Naive thymus-derived CD8-positive, alpha-beta T cell (primary cell): ENCODE measurements at regions not wholly inside any gene's neighbourhood (a gene's known extent, or its start where the extent isn't known, plus 50 kb on each side); places are given as distances from the start of the nearest gene placed in this dataset.

Source experiments
- ATAC-seq, 2 donors: fragments of 150-1000 bp; cut with Tn5 transposase in 1 of 2; sonication (Bioruptor Pico), chemical (Tn5 transposase) in 1 of 2; 1 replicate in 1 of 2; 2 replicates in 1 of 2; pipeline ENCODE4 v1.10.0; 2021; ENCODE audit warnings: mild to moderate bottlenecking in 2 of 2, moderate library complexity in 2 of 2
- POLR2A ChIA-PET: fragments of 350-600 bp; sonication (Branson Sonifier 250); formaldehyde crosslinking; loops from one replicate; lab custom pipeline; 2021; ENCODE audit warnings: antibody characterized with exemption; lab: Charles Lee
- DNase-seq, 10 donors: peaks; one replicate each; pipeline versions ENCODE4 v3.0.0 to v3.0.0-alpha.2; 2020 to 2022
- H3K27ac Mint-ChIP-seq, 10 donors: one replicate each; pipeline ENCODE4 v1.8.0; 2020 to 2022; ENCODE audit warnings: mild to moderate bottlenecking in 10 of 10, mixed read lengths in 10 of 10, moderate library complexity in 4 of 10, inconsistent platforms in 1 of 10
- H3K27me3 Mint-ChIP-seq, 5 donors: one replicate each; pipeline ENCODE4 v1.8.0; 2021 to 2022; ENCODE audit warnings: mixed read lengths in 5 of 5
- H3K36me3 Mint-ChIP-seq, 3 donors: one replicate each; pipeline ENCODE4 v1.8.0; 2020 to 2022; ENCODE audit warnings: mixed read lengths in 3 of 3, mild to moderate bottlenecking in 2 of 3, inconsistent platforms in 1 of 3
- H3K4me1 Mint-ChIP-seq, 4 donors: one replicate each; pipeline ENCODE4 v1.8.0; 2021 to 2022; ENCODE audit warnings: mixed read lengths in 4 of 4
- H3K4me3 Mint-ChIP-seq, 10 donors: one replicate each; pipeline ENCODE4 v1.8.0; 2020 to 2022; ENCODE audit warnings: mild to moderate bottlenecking in 10 of 10, mixed read lengths in 10 of 10, moderate library complexity in 6 of 10, inconsistent platforms in 1 of 10
- H3K9me3 Mint-ChIP-seq, 9 donors: one replicate each; pipeline ENCODE4 v1.8.0; 2020 to 2022; ENCODE audit warnings: mixed read lengths in 9 of 9, mild to moderate bottlenecking in 3 of 9, inconsistent platforms in 1 of 9, moderate library complexity in 1 of 9

DNA sequence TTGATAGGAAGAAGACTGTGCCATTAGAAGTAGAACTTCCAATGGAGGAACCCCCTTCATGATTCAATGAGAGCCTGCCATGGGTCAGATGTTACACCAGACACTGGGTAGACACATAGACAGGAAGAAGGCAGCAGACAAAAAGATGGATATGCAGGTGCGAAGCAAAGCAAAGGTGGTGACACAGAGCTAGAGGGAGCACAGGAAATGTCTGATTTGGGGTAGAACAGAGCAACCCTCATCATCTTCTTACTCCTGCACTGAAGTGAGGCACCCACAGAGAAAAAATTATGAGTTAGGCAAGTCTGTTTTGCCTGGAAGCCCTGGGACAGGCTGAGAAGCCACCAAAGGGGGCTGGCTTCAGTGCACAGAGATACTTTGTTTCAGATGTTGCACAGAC is 240.2 kb downstream of the ANAPC1 start:
- no peaks in the 10 kb centered on the region for H3K4me1 Mint-ChIP-seq
- H3K36me3 Mint-ChIP-seq = peaks cover 0 to 28% (median 4%) of the 10 kb centered on the region in 3 donors
- H3K27me3 Mint-ChIP-seq = peaks cover 2 to 23% (median 5%) of the 10 kb centered on the region in 5 donors
- no peak overlapping the region for H3K4me3 Mint-ChIP-seq
- ATAC-seq = no peak
- H3K9me3 Mint-ChIP-seq = peaks cover 0 to 35% (median 17%) of the 10 kb centered on the region in 9 donors
- DNase-seq = no peak
- POLR2A ChIA-PET = no interaction called here
- no peak overlapping the region for H3K27ac Mint-ChIP-seq

DNA sequence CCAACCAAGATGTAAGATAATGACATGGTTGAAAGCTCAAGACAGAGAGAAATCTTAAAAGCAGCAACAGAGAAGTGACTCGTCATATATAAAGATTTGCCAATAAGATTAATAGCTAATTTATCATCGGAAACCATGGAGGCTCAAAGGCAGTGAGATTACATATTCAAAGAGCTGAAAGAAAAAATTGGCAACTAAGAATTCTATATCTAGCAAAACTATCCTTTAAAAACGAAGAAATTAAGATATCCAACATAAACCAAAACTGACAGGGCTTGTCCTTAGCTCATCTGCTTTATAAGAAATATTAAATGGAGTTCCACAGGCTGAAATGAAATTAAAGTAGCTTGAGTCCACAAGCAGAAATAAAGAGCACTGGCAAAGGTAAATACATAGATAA is 236.6 kb downstream of the ANAPC1 start:
- DNase-seq (no peak), ATAC-seq (no peak)
- no peak overlapping the region for H3K27ac Mint-ChIP-seq
- H3K4me1 Mint-ChIP-seq = no peaks in the 10 kb centered on the region
- no peak overlapping the region for H3K4me3 Mint-ChIP-seq
- peaks cover 0 to 25% (median 17%) of the 10 kb centered on the region in 9 donors for H3K9me3 Mint-ChIP-seq
- peaks cover 0 to 6% (median 2%) of the 10 kb centered on the region in 5 donors for H3K27me3 Mint-ChIP-seq
- H3K36me3 Mint-ChIP-seq = peaks cover 0 to 17% (median 4%) of the 10 kb centered on the region in 3 donors
- POLR2A ChIA-PET = no interaction called here

DNA sequence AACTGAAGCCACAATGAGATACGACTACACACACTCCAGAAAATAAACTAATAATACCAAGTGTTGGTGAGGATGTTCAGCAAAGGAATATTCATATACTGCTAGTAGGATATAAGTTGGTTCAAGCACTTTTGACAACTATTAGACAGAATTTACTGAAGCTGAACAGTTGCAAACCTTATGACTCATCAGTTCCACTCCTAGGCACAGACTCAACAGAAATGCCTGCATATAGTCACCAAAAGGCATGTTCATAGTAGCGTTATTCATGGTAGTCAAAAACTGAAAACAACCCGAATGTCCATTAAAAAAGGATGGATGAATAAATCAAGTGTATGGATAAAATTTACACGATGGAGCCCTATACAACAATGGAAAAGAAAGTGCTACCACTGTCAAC is 232.0 kb downstream of the ANAPC1 start:
- DNase-seq (no peak), ATAC-seq (no peak)
- Mint-ChIP-seq H3K4me1 (no peaks in the 10 kb centered on the region), H3K9me3 (peaks cover 0 to 12% (median 7%) of the 10 kb centered on the region in 9 donors), H3K4me3 (no peak overlapping the region), H3K27me3 (peaks cover 0 to 2% (median 0%) of the 10 kb centered on the region in 5 donors), H3K27ac (no peak overlapping the region), H3K36me3 (peaks cover 0 to 7% (median 0%) of the 10 kb centered on the region in 3 donors)
- POLR2A ChIA-PET = no interaction called here

DNA sequence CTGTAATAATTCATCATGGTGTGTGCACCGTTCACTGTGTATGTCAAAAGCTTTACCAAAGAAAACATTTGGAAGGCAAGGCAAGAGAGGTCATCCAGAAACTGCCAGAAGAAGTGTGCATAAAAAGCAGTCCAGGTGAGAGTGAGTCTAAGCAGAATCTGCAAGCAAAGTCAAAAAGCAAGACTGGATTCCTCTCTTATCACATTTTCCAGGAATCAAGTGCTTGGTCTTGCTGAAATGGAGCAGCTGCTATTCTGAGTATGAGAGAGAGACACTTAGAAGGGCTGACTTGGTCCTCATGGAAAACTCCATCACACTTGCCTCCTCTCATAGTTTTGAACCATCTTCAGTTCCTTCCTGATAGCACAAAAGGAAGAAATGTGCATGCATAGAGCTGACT is 231.3 kb downstream of the ANAPC1 start:
- no peak overlapping the region for H3K27ac Mint-ChIP-seq
- peaks cover 0 to under 1% (median 0%) of the 10 kb centered on the region in 3 donors for H3K36me3 Mint-ChIP-seq
- H3K4me3 Mint-ChIP-seq = no peak overlapping the region
- DNase-seq = no peak
- ATAC-seq = no peak
- H3K4me1 Mint-ChIP-seq = no peaks in the 10 kb centered on the region
- peaks cover 0 to 2% (median 0%) of the 10 kb centered on the region in 5 donors for H3K27me3 Mint-ChIP-seq
- peaks cover 0 to 5% (median under 1%) of the 10 kb centered on the region in 9 donors for H3K9me3 Mint-ChIP-seq
- POLR2A ChIA-PET = no interaction called here

DNA sequence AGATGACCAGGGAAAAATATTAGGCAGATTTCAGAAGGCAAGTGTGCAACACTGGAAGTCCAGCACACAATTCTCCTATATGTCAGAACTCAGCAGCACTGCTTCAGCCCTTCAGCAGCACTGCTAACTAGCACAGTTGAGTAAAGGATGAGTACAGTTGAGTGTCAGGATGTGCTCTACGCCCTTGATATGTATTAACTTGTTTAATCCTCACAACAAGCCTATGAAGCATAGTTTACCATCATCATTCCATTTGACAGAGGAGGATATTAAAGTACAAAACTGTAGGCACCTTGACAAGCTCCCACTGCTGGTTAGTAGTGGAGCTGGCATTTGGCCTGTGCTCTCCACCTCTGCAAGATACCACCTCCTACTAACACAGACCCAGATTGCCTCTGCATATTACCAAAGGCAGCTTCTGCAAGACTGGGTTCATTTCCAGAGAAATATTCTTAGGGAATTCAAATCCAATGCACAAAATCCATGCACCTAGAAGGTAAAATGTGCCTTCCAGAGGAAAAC is 230.8 kb downstream of the ANAPC1 start:
- H3K4me3 Mint-ChIP-seq = no peak overlapping the region
- H3K27me3 Mint-ChIP-seq = peaks cover 0 to 2% (median 0%) of the 10 kb centered on the region in 5 donors
- POLR2A ChIA-PET = no interaction called here
- H3K9me3 Mint-ChIP-seq = peaks cover 0 to 5% (median 0%) of the 10 kb centered on the region in 9 donors
- no peaks in the 10 kb centered on the region for H3K4me1 Mint-ChIP-seq
- DNase-seq (no peak), ATAC-seq (no peak)
- H3K27ac Mint-ChIP-seq = no peak overlapping the region
- H3K36me3 Mint-ChIP-seq = no peaks in the 10 kb centered on the region

DNA sequence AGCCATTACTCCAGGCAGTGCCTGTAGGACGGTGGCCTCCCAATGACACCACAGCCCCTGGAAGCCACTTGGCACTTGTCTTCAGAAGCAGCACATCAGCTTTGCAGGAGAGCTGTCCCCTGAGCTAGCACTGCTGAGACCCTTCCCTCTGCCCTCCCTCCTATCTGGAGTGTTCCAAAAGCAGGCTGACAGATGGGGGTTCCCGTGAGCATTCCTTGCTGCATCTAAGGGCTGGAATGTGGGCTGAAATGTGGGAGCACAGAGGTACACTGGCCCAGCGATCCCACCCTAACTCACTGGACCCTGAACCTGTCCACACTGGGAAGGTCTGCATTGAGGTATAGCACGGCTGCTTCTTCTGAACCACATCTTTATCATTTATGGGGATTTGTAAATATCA is 230.1 kb downstream of the ANAPC1 start:
- H3K27me3 Mint-ChIP-seq = peaks cover 0 to 2% (median 0%) of the 10 kb centered on the region in 5 donors
- DNase-seq (no peak), ATAC-seq (no peak)
- H3K4me1 Mint-ChIP-seq = no peaks in the 10 kb centered on the region
- no peaks in the 10 kb centered on the region for H3K36me3 Mint-ChIP-seq
- POLR2A ChIA-PET = no interaction called here
- H3K9me3 Mint-ChIP-seq = no peaks in the 10 kb centered on the region
- no peak overlapping the region for H3K4me3 Mint-ChIP-seq
- H3K27ac Mint-ChIP-seq = no peak overlapping the region

DNA sequence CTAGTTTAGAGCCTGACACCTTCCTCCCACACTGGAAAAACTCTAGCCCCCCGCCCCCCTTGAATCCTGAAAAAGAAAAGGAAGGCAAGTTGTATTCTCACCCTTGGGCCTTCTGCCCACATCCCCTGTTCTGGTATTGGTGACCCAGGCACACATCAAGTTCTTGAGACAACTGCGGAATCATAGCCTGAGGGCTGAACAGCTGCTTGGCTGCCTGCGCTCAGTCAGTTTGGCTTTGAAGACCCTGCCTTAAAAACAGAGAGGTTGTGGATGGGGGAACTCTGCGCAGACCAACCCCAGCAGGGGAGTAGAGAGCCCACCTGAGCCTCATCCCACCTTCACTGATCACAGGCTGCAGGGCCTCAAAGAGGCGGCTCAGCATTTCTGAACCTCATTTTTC is 229.2 kb downstream of the ANAPC1 start:
- no peaks in the 10 kb centered on the region for H3K9me3 Mint-ChIP-seq
- H3K27ac Mint-ChIP-seq = no peak overlapping the region

DNA sequence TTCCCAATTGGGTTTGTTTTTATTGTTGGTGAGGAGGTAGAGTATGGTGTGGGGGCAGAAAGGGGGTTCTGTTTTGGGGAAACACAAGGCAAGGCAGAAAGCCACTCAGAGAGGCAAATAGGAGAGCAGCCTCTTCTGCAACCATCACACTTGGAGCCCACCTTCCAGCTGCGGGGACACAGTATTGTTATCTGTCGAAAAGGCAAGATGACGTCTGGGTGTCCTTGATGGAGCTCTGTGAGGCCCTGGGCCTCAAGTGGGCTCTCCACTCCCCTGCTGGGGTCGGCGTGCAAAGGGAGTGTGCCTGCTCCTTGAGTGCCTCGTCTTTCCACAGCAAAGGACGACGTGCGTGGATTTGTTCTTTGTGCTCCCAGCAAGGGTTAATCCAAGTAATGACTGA is 227.6 kb downstream of the ANAPC1 start:
- Mint-ChIP-seq H3K36me3 (no peaks in the 10 kb centered on the region), H3K9me3 (no peaks in the 10 kb centered on the region), H3K27ac (no peak overlapping the region), H3K27me3 (peaks cover 0 to 2% (median 0%) of the 10 kb centered on the region in 5 donors), H3K4me3 (no peak overlapping the region), H3K4me1 (peaks cover 0 to 5% (median 0%) of the 10 kb centered on the region in 4 donors)
- POLR2A ChIA-PET = no interaction called here
- ATAC-seq = no peak
- DNase-seq = no peak

More for the DNA sequence above, 229.2 kb downstream of the ANAPC1 start:
- POLR2A ChIA-PET = no interaction called here
- H3K4me1 Mint-ChIP-seq = peaks cover 0 to 3% (median 0%) of the 10 kb centered on the region in 4 donors
- ATAC-seq (no peak), DNase-seq (no peak)
- peaks cover 0 to 2% (median 0%) of the 10 kb centered on the region in 5 donors for H3K27me3 Mint-ChIP-seq
- H3K36me3 Mint-ChIP-seq = no peaks in the 10 kb centered on the region
- no peak overlapping the region for H3K4me3 Mint-ChIP-seq

DNA sequence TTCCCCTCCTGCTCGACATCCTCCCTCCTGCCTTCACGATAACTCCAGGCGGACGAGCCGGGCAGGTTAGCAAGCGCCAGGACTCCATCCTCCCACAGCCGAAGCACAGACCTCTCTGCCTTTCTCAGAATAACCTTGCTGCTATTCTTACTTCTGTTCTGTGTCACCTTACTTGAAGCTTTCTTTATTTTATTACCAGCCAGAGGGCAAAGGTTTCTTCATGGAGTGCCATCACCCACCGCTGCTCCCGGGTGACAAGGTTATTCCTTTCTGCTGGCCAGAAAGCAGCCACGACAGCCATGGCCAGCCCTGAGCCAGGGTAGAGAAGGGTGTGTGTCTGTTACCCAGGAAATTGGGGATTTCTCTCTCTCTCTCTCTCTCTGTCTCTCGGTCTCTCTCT is 227.1 kb downstream of the ANAPC1 start:
- ATAC-seq (no peak), DNase-seq (no peak)
- H3K9me3 Mint-ChIP-seq = no peaks in the 10 kb centered on the region
- H3K4me3 Mint-ChIP-seq = no peak overlapping the region
- POLR2A ChIA-PET = no interaction called here
- H3K27ac Mint-ChIP-seq = no peak overlapping the region
- H3K4me1 Mint-ChIP-seq = peaks cover 0 to 5% (median 0%) of the 10 kb centered on the region in 4 donors
- peaks cover 0 to 2% (median 0%) of the 10 kb centered on the region in 5 donors for H3K27me3 Mint-ChIP-seq
- no peaks in the 10 kb centered on the region for H3K36me3 Mint-ChIP-seq

DNA sequence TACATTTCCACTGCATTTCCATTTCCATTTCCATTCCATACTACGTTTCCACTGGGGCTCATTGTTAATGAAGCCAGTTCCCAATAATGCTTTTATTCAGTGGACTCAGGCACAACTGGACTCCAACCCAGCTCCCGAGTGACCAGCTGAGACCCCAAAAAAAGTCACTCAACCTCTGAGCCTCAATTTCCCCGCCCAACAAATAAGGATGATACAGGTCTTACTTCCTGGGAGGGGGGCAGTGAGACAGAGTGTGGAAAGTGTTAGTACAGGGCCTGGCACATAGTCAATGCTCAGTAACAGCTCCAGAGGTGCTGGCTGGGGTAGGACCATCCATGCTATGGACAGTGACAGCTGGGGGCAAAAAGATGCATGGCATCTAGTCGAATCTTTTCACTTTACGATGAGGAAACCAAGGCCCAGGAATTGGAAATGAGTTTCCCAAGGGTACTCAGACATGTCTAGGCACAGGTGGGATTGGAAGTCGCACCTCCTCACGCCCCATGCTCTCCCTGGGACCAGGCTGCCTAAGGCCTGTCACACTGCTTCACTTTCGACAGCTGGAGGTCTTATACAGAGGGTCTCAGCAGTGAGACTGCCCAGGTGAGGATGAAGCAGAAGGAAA is 226.5 kb downstream of the ANAPC1 start:
- peaks cover 0 to 2% (median 0%) of the 10 kb centered on the region in 5 donors for H3K27me3 Mint-ChIP-seq
- no peak overlapping the region for H3K4me3 Mint-ChIP-seq
- no peaks in the 10 kb centered on the region for H3K36me3 Mint-ChIP-seq
- POLR2A ChIA-PET = no interaction called here
- peaks cover 0 to 7% (median 0%) of the 10 kb centered on the region in 4 donors for H3K4me1 Mint-ChIP-seq
- no peak overlapping the region for H3K27ac Mint-ChIP-seq
- no peaks in the 10 kb centered on the region for H3K9me3 Mint-ChIP-seq
- no peak for DNase-seq
- no peak for ATAC-seq

DNA sequence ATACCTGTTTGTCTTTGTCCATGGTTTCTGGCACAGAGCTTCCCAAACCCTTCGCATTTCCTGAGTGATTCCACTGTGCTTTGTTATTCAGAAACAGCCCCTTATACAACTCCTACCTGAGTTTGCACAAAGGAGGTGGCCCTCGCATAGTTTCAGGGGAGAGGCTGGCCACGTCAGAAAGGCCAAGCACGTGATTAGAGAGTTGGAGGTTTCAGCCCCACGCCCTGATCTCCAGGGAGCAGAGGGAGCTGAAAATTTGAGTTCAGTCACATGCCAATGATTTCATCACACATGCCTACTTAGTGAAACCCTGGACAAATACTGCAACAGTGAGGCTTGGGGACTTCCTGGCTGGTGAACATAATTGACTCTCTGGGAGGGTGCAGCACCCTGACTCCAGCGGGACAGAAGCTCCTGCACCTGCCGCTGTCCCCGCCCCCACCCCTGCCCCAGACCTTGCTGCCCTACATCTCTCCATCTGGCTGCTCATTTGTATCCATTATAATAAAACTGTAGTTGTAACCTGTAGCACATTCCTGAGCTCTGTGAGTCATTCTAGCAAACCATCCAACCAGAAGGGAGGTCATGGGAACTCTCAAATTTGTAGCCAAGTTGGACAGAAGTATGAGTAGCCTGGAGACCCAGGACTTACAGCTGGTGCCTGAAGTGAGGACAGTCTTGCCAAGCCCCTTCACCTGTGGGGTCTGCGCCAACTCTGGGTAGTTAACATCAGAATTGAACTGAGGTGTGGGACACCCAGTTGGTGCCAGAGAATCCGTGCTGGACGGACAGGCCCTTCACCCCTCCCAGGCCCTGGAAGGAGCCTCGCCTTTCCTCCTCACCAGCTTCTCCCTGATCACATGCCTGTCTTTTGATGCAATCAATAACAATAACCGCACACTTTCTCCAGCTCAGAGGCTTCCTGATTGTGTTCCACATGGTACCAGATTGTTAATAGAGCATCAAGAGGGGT is 224.3 kb downstream of the ANAPC1 start:
- no peak overlapping the region for H3K4me3 Mint-ChIP-seq
- POLR2A ChIA-PET = no interaction called here
- peaks cover 0 to 2% (median 0%) of the 10 kb centered on the region in 5 donors for H3K27me3 Mint-ChIP-seq
- H3K4me1 Mint-ChIP-seq = peaks cover 0 to 10% (median 0%) of the 10 kb centered on the region in 4 donors
- ATAC-seq (no peak), DNase-seq (no peak)
- H3K27ac Mint-ChIP-seq = no peak overlapping the region
- no peaks in the 10 kb centered on the region for H3K9me3 Mint-ChIP-seq
- H3K36me3 Mint-ChIP-seq = no peaks in the 10 kb centered on the region

DNA sequence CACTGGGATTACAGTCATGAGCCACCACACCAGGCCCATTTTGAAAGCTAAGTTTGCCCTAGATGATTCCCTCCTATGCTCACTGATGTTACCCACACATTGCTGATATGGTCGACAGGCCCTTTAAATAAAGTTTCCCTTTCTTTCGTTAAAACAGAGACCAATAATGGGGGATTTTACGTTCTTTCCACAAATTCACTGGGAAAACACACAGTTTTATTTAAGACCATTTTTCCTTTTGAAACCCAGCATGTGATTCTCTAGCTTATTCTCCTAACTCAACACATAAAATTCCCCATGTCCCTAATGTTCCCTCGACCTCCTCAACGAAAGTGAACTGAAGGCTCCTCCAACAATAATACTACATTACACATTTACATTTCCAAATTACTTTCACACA is 223.2 kb downstream of the ANAPC1 start:
- no peak overlapping the region for H3K4me3 Mint-ChIP-seq
- ATAC-seq (no peak), DNase-seq (no peak)
- no peaks in the 10 kb centered on the region for H3K36me3 Mint-ChIP-seq
- no peak overlapping the region for H3K27ac Mint-ChIP-seq
- POLR2A ChIA-PET = no interaction called here
- peaks cover 0 to 2% (median 0%) of the 10 kb centered on the region in 5 donors for H3K27me3 Mint-ChIP-seq
- no peaks in the 10 kb centered on the region for H3K9me3 Mint-ChIP-seq
- peaks cover 0 to 10% (median 0%) of the 10 kb centered on the region in 4 donors for H3K4me1 Mint-ChIP-seq
